A549 (cell line): ENCODE measurements at regions not wholly inside any gene's neighbourhood (a gene's known extent, or its start where the extent isn't known, plus 50 kb on each side); places are given as distances from the start of the nearest gene placed in this dataset.
"Not testable (repeated sequence)": the region's sequence is repeated elsewhere in the genome, so short reads cannot be mapped to it uniquely, and the experiment has no call there.

ENCODE experiments used
- ATAC-seq, 2 experiments: fragments of 200-7000 bp in 1 of 2; fragments of >200 bp in 1 of 2; cut with Nextera tagmentation in 1 of 2; cut with Tn5 transposase in 1 of 2; 3 replicates each; pipeline versions ENCODE4 v1.8.0 to v1.9.1; 2018 to 2020; ENCODE audit warnings: mild to moderate bottlenecking in 1 of 2, moderate library complexity in 1 of 2
- CTCF ChIA-PET: fragments of 300-600 bp; sonication (Branson Sonifier 250); formaldehyde crosslinking; extraction: SDS; loops from one replicate; lab custom pipeline; 2021; ENCODE audit warnings: antibody characterized with exemption, inconsistent platforms; lab: Yijun Ruan, JAX
- POLR2A ChIA-PET: fragments of 350-600 bp; formaldehyde crosslinking; extraction: SDS; loops from one replicate; lab custom pipeline; 2021; ENCODE audit warnings: antibody characterized with exemption, inconsistent platforms; lab: Yijun Ruan, JAX
- DNase-seq, 2 experiments: peaks; one replicate each; pipeline versions ENCODE4 v3.0.0 to v3.0.0-alpha.2; 2011 to 2016; ENCODE audit warnings: low read depth in 1 of 2, low spot score in 1 of 2
- FAIRE-seq: peaks from 2 replicates; lab custom pipeline; 2011; peaks lifted over from hg19 to GRCh38; lab: Jason Lieb, UNC
- H3K27ac ChIP-seq, 2 experiments: fragments of >200 bp; sonication (Bioruptor Twin); formaldehyde crosslinking; 3 replicates each; pipeline ENCODE4 v1.5.1; 2016 to 2017
- H3K4me1 ChIP-seq: fragments of >200 bp; sonication (Bioruptor Twin); formaldehyde crosslinking; 3 replicates; pipeline ENCODE4 v1.6.1; 2016
- H3K4me2 ChIP-seq: fragments of >200 bp; sonication (Bioruptor Twin); formaldehyde crosslinking; 3 replicates; pipeline ENCODE4 v1.6.1; 2016
- H3K4me3 ChIP-seq: fragments of >200 bp; sonication (Bioruptor Twin); formaldehyde crosslinking; 3 replicates; pipeline ENCODE4 v1.5.1; 2016
- H3K9me3 ChIP-seq: fragments of >200 bp; sonication (Bioruptor Twin); formaldehyde crosslinking; 3 replicates; pipeline ENCODE4 v1.6.1; 2016
- WGBS: methylation state at CpG from one replicate; pipeline ENCODE4 v1.1.6; 2017; ENCODE audit errors: missing lambda C conversion rate; 5-methylcytosine and 5-hydroxymethylcytosine counted together

- H3K4me1 ChIP-seq, FAIRE-seq, POLR2A ChIA-PET, H3K27ac ChIP-seq, H3K4me2 ChIP-seq, DNase-seq, CTCF ChIA-PET, H3K4me3 ChIP-seq, H3K9me3 ChIP-seq: not testable (repeated sequence)
- WGBS: no CpG with 5 or more reads among the region's 1 CpG
- ATAC-seq: peak in 1 of 2 experiments; percentile 20; a peak in 2 of 6 replicates
These were observed 368.7 kb downstream of the BCL2L11 start for GRCh38 chr2:111489460-111489859.

GRCh38 chr2:111491181-111491580 lies 370.5 kb downstream of the BCL2L11 start:
- no CpG with 5 or more reads among the region's 3 CpGs for WGBS
- FAIRE-seq, H3K4me2 ChIP-seq, CTCF ChIA-PET, DNase-seq, H3K4me1 ChIP-seq, ATAC-seq, H3K4me3 ChIP-seq, H3K27ac ChIP-seq, H3K9me3 ChIP-seq, POLR2A ChIA-PET: not testable (repeated sequence)

GRCh38 chr2:111491614-111492013 lies 370.9 kb downstream of the BCL2L11 start:
- POLR2A ChIA-PET, H3K4me2 ChIP-seq, FAIRE-seq, DNase-seq, H3K4me3 ChIP-seq, H3K27ac ChIP-seq, CTCF ChIA-PET, ATAC-seq, H3K9me3 ChIP-seq: not testable (repeated sequence)
- WGBS: 97% methylated on average over 4 of the region's 4 CpGs
- H3K4me1 ChIP-seq: peaks cover 12% of the 10 kb centered on the region

- peak; percentile 40 to 48; a peak in 4 of 6 replicates for ATAC-seq
These were observed 372.4 kb downstream of the BCL2L11 start for GRCh38 chr2:111492995-111493719.

GRCh38 chr2:111493720-111494078 lies 373.0 kb downstream of the BCL2L11 start:
- POLR2A ChIA-PET, DNase-seq, H3K9me3 ChIP-seq, CTCF ChIA-PET, FAIRE-seq: not testable (repeated sequence)
- ATAC-seq: peak in 1 of 2 experiments; percentile 49; a peak in 3 of 6 replicates
- Histone ChIP-seq H3K4me1 (peaks cover 25% of the 10 kb centered on the region), H3K4me2 (peak overlapping the region; percentile 77), H3K4me3 (peak overlapping the region; percentile 57), H3K27ac (peak overlapping the region; percentile 78 to 90)
- 0% methylated on average over 5 of the region's 5 CpGs for WGBS

More at GRCh38 chr2:111492995-111493719, 372.4 kb downstream of the BCL2L11 start:
- H3K9me3 ChIP-seq, FAIRE-seq, POLR2A ChIA-PET, CTCF ChIA-PET: not testable (repeated sequence)
- Histone ChIP-seq H3K4me2 (peak overlapping the region; percentile 77), H3K4me1 (peaks cover 25% of the 10 kb centered on the region), H3K27ac (peak overlapping the region; percentile 78 to 90), H3K4me3 (peak overlapping the region; percentile 57)
- no CpG with 5 or more reads among the region's 20 CpGs for WGBS
- peak in 1 of 2 experiments; percentile 9 for DNase-seq

GRCh38 chr2:111494288-111494980 lies 373.7 kb downstream of the BCL2L11 start:
- Histone ChIP-seq H3K4me1 (peaks cover 25% of the 10 kb centered on the region), H3K4me3 (peak overlapping the region; percentile 57), H3K27ac (peak overlapping the region; percentile 78 to 90), H3K4me2 (peak overlapping the region; percentile 77)
- FAIRE-seq, H3K9me3 ChIP-seq, POLR2A ChIA-PET, DNase-seq, CTCF ChIA-PET: not testable (repeated sequence)
- ATAC-seq: peak; percentile 44 to 51
- 1% methylated on average over 8 of the region's 14 CpGs for WGBS

- POLR2A ChIA-PET, DNase-seq, H3K9me3 ChIP-seq, CTCF ChIA-PET: not testable (repeated sequence)
- peak; percentile 90 to 91 for ATAC-seq
- peak overlapping the region; percentile 78 to 92 for H3K27ac ChIP-seq
- peak overlapping the region; percentile 77 for H3K4me2 ChIP-seq
- FAIRE-seq: peak; percentile 32
- 0% methylated on average over 5 of the region's 7 CpGs for WGBS
- peaks cover 25% of the 10 kb centered on the region for H3K4me1 ChIP-seq
- H3K4me3 ChIP-seq: peak overlapping the region; percentile 57
These were observed 374.2 kb downstream of the BCL2L11 start for GRCh38 chr2:111494981-111495315.

- H3K9me3 ChIP-seq, POLR2A ChIA-PET, H3K4me3 ChIP-seq, CTCF ChIA-PET, FAIRE-seq: not testable (repeated sequence)
- peak overlapping the region; percentile 58 for H3K4me2 ChIP-seq
- DNase-seq (peak in 1 of 2 experiments; percentile 37), ATAC-seq (0 out of 6 replicates have a peak, but pooled peaks have one; percentile 4 to 7)
- peaks cover 25% of the 10 kb centered on the region for H3K4me1 ChIP-seq
- peak overlapping the region; percentile 73 to 92 for H3K27ac ChIP-seq
- WGBS: 64% methylated on average over 2 of the region's 2 CpGs
These were observed 374.9 kb downstream of the BCL2L11 start for GRCh38 chr2:111495636-111496035.
